Kidney tubule cell (primary cell): ENCODE measurements at regions not wholly inside any gene's neighbourhood (a gene's known extent, or its start where the extent isn't known, plus 50 kb on each side); places are given as distances from the start of the nearest gene placed in this dataset.
A peak's percentile ranks its signal among the peaks of the same experiment; 100 is the strongest.

Experiments
- DNase-seq: peaks from one replicate; pipeline ENCODE4 v3.0.0-alpha.2; 2018; ENCODE audit warnings: low spot score

DNA sequence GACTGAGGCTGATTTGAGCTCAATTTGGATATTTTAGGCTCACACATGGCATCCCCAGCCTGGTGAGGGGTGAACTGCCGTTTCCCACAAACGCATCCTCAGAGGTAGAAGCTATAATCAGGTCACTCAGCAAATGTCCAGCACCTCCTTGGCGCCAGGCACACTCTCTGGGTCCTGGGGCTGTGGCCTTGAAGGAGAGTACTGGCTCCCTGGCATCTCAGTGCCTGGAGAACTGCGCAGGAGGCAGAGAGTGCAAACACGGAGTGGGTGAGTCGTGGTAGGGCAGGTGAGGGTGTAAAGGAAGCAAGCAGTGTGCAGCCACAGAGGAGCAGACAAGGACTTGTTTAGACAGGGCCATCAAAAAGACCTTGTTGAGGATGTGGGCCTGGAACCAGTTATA lies 224.0 kb upstream of the ZNF32 start:
- DNase-seq = no peak

DNA sequence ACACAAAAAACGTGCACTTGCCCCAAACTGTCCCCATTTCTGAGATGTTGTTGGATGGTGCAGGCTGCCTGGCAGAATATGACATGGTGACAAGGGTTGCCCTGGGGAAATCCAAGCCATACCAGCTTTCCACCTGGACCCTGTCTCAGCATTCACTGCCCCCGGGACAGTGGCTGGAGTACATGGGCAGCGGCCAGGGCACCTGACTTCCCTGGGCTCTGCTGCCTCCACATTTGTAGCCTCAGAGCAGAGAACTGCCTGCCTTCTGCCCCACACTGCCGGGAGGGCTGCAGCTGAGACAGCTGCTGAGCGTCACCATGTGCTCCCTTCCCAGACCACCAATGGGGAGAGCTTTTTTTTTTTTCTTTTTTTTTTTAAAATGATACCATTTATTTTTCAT lies 222.9 kb upstream of the ZNF32 start:
- DNase-seq = no peak

GRCh38 chr10:43870968-43871439 lies 222.3 kb upstream of the ZNF32 start:
- DNase-seq = no peak

- DNase-seq = no peak
These were observed 221.1 kb upstream of the ZNF32 start for GRCh38 chr10:43869669-43870322.

DNA sequence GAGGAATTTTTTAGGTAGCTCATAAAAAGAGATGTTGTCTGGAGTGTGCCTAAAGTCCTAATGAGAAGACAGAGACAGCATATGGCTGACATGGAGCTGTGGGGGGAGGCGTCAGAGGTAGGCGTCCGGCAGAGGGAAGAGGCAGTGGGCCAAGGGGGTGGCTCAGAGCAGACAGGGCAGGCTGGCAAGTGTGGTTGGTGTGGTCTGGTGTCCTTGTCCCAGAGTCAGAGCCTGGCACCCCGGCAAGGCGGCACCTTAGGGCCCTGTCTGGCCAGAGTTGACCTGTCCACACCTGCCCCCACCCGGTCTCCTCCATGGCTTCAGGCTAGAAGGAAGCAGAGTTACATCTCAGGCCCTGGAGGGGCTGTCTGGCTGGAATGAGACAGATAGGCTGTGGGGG lies 220.3 kb upstream of the ZNF32 start:
- no peak for DNase-seq

- peak; percentile 39 for DNase-seq
These were observed 219.2 kb upstream of the ZNF32 start for GRCh38 chr10:43867667-43868565.

- no peak for DNase-seq
These were observed 218.4 kb upstream of the ZNF32 start for GRCh38 chr10:43867113-43867512.

DNA sequence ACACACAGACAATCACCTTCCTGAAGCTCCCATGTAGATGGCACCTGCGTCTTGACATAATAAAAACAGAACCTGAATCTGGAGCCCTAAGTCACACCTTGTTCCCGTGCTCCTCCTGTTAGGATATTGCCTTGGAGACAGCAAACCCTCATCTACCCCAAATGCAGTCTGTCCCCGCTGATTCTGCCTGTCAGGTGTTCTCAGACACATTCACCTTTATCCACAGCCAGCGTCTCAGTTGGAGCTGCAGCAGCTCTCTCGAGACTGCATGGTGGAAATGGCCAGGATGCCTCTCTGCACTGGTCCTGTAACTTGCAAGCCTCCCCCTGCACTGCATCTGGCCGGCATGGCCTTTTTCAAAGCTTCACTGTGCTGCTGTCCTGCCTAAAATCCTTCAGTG lies 218.0 kb upstream of the ZNF32 start:
- DNase-seq = no peak

DNA sequence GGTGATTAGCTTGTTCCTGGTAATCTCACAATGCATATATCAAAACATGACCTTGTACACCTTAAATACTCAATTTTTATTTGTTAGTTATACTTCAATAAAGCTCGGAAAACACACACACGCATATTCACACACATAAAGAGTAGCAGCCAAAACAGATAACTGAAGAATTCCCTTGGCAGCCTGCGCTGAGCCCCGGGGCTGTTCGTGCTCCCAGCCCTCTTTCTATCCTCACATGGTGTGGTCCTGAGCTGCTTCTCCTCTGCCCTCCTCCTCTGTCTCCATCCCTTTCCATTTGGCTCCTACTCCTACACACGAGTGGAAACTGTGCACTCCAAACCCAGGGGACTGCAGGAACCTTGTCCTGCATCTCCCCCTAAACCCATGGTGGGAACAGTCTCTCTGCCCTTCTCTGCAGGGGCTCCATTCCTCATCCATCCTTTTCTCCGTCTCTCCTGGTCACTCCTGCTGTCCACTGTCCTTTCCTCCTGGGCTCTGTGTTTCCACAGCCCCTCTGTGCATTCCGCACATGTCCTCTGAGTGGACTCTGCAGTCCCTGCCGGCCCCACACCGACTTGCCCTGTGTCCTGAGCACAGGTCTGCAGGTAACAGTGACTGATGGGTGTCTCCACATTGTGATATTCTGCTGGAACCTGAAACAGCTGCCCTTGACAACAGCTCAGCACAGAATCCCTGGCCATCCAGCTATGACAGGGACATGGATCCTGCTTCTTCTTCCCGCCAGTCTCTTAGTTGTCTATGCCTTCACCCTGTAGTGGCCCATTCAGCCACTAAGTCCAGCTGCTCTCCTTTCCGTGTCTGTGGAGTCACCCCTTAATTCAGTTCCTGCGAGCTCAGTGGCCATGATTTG lies 216.8 kb upstream of the ZNF32 start:
- DNase-seq = no peak

DNA sequence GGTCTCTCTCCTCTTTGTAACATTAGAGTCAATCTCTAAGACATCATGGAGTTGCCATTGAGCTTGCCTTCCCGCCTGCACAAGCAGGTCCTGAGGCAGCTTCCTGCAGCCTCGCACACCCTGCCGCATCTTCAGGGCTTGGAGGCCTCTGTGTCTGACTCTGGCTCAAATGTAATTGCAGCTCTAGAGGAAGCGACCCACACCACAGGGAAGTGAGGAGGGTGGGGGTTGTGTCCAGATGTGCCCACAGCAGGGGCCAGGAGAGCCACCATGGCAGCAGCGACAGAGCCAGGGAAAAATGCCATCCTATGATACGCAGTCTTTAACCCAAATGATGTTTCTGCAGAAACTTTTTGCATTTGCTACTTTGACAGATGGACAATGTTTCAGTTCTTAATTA lies 216.0 kb upstream of the ZNF32 start:
- no peak for DNase-seq

GRCh38 chr10:43863859-43864591 lies 215.3 kb upstream of the ZNF32 start:
- peak; percentile 76 for DNase-seq

DNA sequence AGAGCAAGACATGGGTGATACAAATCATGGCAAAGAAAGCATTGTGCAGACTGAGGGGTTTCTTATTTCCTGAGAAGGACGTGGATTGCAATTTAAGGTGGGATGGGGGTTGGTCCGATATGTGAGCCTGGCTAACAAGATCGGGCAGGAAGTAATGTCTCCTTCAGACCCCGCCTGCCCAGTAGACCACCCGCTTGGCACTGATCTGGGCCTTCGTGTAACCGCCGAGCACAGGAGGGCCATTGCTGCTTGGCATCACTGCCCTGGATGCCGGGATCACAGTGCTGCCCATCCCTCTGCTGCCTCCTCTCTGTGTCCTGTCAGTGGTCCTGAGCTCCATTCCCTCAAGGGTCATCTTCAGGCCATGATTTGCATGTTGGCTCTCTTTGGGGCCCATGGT lies 214.6 kb upstream of the ZNF32 start:
- DNase-seq = no peak

- no peak for DNase-seq
These were observed 214.1 kb upstream of the ZNF32 start for GRCh38 chr10:43862756-43863155.

DNA sequence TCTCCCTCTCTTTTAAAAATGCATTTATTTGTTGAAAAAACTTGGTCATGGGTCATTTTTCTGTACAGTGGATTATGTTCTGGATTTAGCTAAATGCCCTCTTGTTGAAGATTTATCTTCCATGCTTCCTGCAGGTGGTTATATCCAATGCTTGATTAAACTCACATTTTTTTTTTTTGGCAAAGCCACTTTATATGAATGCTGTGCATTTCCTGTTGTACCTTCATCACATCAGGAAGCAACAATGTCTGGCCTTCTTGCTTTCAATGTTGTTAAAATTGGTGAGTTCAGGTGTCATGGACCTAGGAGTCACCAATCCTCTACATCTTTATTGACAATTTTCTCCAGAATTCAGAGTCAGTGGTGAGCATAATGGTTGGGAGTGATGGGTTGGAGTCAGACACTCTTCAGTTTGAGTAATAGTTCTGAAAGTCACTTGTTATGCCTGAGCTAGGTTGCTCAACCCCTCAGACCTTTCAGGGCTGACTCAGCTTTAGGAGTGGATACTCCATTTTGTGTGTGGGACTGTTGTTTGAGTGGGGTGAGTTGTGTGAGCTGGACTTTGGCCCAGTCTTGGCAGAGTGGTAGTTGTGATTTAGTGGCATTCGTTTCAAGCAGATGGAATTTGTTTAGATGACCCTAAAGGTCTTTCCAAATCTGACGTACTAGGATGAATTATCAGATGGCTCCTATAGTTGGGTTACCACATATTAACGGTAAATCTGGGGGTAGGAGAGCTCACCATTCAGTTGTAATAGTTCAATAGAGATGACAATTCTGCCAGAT lies 213.5 kb upstream of the ZNF32 start:
- DNase-seq = peak; percentile 90

DNA sequence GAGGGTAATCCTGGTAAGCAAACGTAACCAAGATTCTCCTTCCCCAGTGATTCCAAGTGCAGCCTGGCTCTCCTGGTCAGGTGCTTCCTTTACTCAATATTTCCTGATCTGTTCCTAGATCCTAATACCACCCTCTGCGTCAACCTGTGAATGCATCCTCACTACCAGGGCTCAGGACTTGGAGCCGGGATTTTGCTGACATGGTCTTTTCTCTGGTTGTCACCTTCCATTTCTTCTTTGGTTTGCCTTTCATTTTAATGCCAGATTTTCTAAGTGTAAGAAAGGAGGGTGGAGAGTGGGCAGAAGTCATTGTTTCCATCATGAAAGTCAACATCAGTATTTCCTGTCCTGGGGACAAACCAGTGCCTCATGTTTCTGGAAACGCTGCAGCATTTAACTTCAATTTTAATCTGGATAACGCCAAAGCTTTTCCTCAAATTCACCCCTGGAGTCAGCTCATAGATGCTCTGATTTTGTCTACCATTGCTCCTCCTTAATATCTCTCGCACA lies 210.4 kb upstream of the ZNF32 start:
- no peak for DNase-seq

DNA sequence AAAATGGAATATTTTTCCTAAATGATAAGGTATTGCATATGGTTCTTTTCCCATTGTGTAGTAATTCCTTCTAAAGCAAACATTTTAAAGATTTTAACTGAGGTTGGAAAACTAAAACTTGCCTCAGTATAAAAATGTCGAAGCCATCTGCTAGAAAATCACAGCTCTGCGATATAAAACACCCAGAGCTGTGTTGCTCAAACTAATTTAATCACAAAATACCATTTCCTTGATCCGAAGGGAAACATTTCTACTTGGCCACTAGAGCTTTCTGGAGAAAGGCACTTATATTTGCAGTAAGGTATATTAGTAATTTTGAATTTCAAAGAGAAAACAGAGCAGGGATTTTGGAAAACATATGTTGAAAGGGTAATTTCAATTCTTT lies 209.2 kb upstream of the ZNF32 start:
- DNase-seq = no peak

DNA sequence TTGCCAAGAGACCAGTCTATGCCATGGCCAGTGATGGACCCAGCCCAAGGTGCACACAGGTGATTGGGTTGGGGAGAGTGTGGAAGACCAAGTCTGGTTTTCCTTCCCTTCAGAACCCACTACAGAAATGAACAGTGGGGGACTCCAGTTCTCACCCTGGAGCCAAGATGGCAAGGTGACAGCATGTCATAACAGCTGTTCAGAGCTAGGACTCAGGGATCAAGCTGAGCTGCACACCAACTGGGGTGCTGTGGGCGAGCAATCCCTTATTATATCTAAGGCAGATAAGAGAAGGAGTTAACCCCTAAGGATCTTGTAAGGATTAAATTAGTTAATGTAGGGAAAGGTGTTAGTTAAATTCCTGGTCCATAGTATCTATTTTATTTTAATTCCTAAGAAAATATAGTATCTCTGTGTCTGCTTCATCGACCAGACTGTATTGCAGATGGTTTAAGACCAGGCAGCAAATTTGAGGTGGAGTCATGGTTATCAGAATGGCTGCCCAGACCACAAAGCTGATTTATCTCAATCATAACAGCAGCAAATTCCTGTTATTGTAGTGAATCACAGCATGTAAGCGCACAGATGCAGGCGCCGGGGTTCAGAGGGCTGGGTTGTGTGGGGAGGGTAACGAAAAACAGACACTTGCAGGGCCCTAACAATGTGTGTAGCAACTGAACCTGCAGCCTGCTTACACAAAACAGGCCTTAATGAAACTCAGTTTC lies 208.7 kb upstream of the ZNF32 start:
- DNase-seq = peak; percentile 7

DNA sequence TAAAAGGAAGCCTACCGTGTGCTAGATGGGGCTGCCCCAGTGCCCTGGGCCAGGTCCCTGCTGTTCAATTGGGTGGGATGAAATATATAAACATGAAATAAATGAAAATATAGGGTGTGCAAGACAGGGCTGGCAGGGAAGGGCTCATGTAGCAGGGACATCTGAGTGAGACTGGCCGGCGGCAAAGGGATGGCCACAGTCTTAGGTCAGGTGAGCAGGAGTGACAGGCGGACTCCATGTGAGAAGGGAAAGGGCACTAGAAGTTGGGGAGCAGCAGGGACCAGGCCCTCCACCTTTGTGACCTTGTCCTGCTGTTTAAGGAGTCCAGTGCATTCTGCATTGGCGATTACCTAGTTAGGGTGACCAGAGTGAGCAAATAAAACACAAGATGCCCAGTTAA lies 207.6 kb upstream of the ZNF32 start:
- DNase-seq = no peak

- no peak for DNase-seq
These were observed 207.1 kb upstream of the ZNF32 start for GRCh38 chr10:43855667-43856210.

- DNase-seq = peak; percentile 46
These were observed 205.3 kb upstream of the ZNF32 start for GRCh38 chr10:43854007-43854406.
